Mesendoderm (in vitro differentiated cells): ENCODE measurements at regions not wholly inside any gene's neighbourhood (a gene's known extent, or its start where the extent isn't known, plus 50 kb on each side); places are given as distances from the start of the nearest gene placed in this dataset.

Source experiments
- DNase-seq: peaks from one replicate; pipeline ENCODE4 v3.0.0; 2013
- H2AK5ac ChIP-seq: 2 replicates; pipeline ENCODE4 v1.6.1; 2013; ENCODE audit warnings: low read length, inconsistent platforms
- H2BK120ac ChIP-seq: 2 replicates; pipeline ENCODE4 v1.6.1; 2013; ENCODE audit warnings: low read depth, mild to moderate bottlenecking, low read length, moderate library complexity, mixed read lengths
- H2BK15ac ChIP-seq: replicated peaks from 2 replicates; pipeline ENCODE4 v1.6.1; 2013; ENCODE audit warnings: low read depth, mild to moderate bottlenecking, moderate library complexity
- H2BK5ac ChIP-seq: 2 replicates; pipeline ENCODE4 v1.6.1; 2013; ENCODE audit warnings: low read length, inconsistent platforms
- H3K18ac ChIP-seq: 2 replicates; pipeline ENCODE4 v1.6.1; 2013; ENCODE audit warnings: mild to moderate bottlenecking, low read length, mixed read lengths
- H3K23ac ChIP-seq: one replicate; pipeline ENCODE4 v1.6.1; 2013; ENCODE audit warnings: low read length
- H3K27ac ChIP-seq: 2 replicates; pipeline ENCODE4 v1.5.1; 2013; ENCODE audit warnings: low read depth, mild to moderate bottlenecking, inconsistent platforms, low read length, moderate library complexity
- H3K27me3 ChIP-seq: 2 replicates; pipeline ENCODE4 v1.6.1; 2013; ENCODE audit warnings: low read length, control low read depth, mild to moderate bottlenecking, inconsistent platforms; ENCODE audit not compliant: insufficient read depth, poor library complexity
- H3K36me3 ChIP-seq: 2 replicates; pipeline ENCODE4 v1.6.1; 2013; ENCODE audit warnings: low read length, inconsistent platforms; ENCODE audit not compliant: control insufficient read depth, insufficient read depth
- H3K4ac ChIP-seq: one replicate; pipeline ENCODE4 v1.6.1; 2013; ENCODE audit warnings: low read depth, mild to moderate bottlenecking, low read length, moderate library complexity
- H3K4me1 ChIP-seq: 2 replicates; pipeline ENCODE4 v1.6.1; 2013; ENCODE audit warnings: low read depth, low read length, inconsistent platforms; ENCODE audit not compliant: control insufficient read depth
- H3K4me2 ChIP-seq: 2 replicates; pipeline ENCODE4 v1.6.1; 2013; ENCODE audit warnings: low read length
- H3K4me3 ChIP-seq: 2 replicates; pipeline ENCODE4 v1.5.1; 2013; ENCODE audit warnings: mild to moderate bottlenecking, low read length
- H3K56ac ChIP-seq: one replicate; pipeline ENCODE4 v1.6.1; 2013; ENCODE audit warnings: low read length
- H3K79me1 ChIP-seq: 2 replicates; pipeline ENCODE4 v1.6.1; 2013; ENCODE audit warnings: low read length, inconsistent platforms
- H3K79me2 ChIP-seq: 2 replicates; pipeline ENCODE4 v1.6.1; 2013; ENCODE audit warnings: mild to moderate bottlenecking, low read length; ENCODE audit not compliant: control insufficient read depth, insufficient read depth
- H3K9ac ChIP-seq: 2 replicates; pipeline ENCODE4 v1.6.1; 2013; ENCODE audit warnings: low read length, inconsistent platforms
- H4K5ac ChIP-seq: one replicate; pipeline ENCODE4 v1.6.1; 2013; ENCODE audit warnings: low read length
- H4K8ac ChIP-seq: one replicate; pipeline ENCODE4 v1.6.1; 2013; ENCODE audit warnings: low read depth, mild to moderate bottlenecking, control low read depth, low read length, moderate library complexity
- WGBS: extraction: QIAGEN DNeasy Blood & Tissue Kit; methylation state at CpG from one replicate; pipeline ENCODE4 v1.1.7; 2013; ENCODE audit warnings: low lambda C conversion rate, missing lambda C conversion rate; ENCODE audit not compliant: insufficient coverage; ENCODE audit errors: extremely low coverage; 5-methylcytosine and 5-hydroxymethylcytosine counted together

- no peak overlapping the region for H3K4ac ChIP-seq
- no peak overlapping the region for H2BK5ac ChIP-seq
- no peaks in the 10 kb centered on the region for H3K79me1 ChIP-seq
- no peak overlapping the region for H3K18ac ChIP-seq
- H2BK15ac ChIP-seq = no peak overlapping the region
- no peaks in the 10 kb centered on the region for H3K27me3 ChIP-seq
- no peak overlapping the region for H3K56ac ChIP-seq
- WGBS = no CpG with 5 or more reads among the region's 4 CpGs
- no peak overlapping the region for H2AK5ac ChIP-seq
- no peaks in the 10 kb centered on the region for H3K36me3 ChIP-seq
- no peak overlapping the region for H3K9ac ChIP-seq
- H4K8ac ChIP-seq = no peak overlapping the region
- H3K4me2 ChIP-seq = no peak overlapping the region
- H3K79me2 ChIP-seq = no peaks in the 10 kb centered on the region
- H3K23ac ChIP-seq = no peak overlapping the region
- H3K27ac ChIP-seq = no peak overlapping the region
- no peak overlapping the region for H3K4me3 ChIP-seq
- no peak for DNase-seq
- no peak overlapping the region for H2BK120ac ChIP-seq
- no peak overlapping the region for H4K5ac ChIP-seq
- no peaks in the 10 kb centered on the region for H3K4me1 ChIP-seq
Observed at GRCh38 chr12:73321776-73322175, 1049.6 kb downstream of the TRHDE start.

DNA sequence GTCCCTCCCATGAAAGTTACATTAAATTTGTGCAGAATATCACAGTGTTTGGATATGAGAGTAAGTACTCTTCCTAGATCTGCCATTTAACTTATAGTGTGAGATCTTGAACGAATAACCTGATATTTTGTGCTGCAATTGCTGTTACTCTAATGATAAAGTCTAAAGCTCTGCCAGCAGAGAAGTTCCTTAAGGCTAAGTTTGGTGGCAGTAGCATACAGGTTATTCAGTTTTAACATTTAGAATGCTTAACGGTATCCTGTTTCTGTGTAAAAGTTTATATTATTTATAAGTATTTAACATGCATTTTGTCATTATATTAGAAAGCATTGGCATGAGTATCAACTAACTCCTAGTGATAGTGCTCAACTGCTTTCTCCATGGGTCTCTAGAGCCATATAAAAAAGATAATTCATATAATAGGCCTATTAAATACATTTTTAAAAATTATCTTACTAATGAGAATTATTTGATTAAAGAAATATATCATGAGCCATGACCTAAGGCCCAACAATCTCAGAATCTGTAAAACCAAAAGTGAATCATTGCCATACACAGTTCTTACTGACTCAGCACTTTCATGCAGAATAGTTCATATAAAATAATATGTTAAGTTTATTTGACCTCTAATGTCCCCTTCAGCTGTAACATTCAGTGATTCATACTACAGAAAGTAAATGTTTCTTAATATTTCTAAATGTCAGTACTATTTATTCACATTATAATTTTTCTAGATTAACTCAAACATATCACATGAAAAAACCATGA, 1058.6 kb downstream of the TRHDE start:
- no peak overlapping the region for H3K23ac ChIP-seq
- no peak overlapping the region for H3K4ac ChIP-seq
- no peaks in the 10 kb centered on the region for H3K36me3 ChIP-seq
- H3K9ac ChIP-seq = no peak overlapping the region
- no peak overlapping the region for H2BK15ac ChIP-seq
- no peaks in the 10 kb centered on the region for H3K79me1 ChIP-seq
- WGBS = no CpG with 5 or more reads among the region's 2 CpGs
- no peak overlapping the region for H4K8ac ChIP-seq
- H3K4me1 ChIP-seq = no peaks in the 10 kb centered on the region
- DNase-seq = no peak
- H3K18ac ChIP-seq = no peak overlapping the region
- no peak overlapping the region for H2BK120ac ChIP-seq
- H3K4me2 ChIP-seq = no peak overlapping the region
- no peaks in the 10 kb centered on the region for H3K79me2 ChIP-seq
- no peak overlapping the region for H4K5ac ChIP-seq
- H2BK5ac ChIP-seq = no peak overlapping the region
- H3K27ac ChIP-seq = no peak overlapping the region
- no peak overlapping the region for H3K4me3 ChIP-seq
- no peak overlapping the region for H3K56ac ChIP-seq
- H2AK5ac ChIP-seq = no peak overlapping the region
- H3K27me3 ChIP-seq = no peaks in the 10 kb centered on the region

GRCh38 chr12:73341559-73342247, 1069.5 kb downstream of the TRHDE start:
- H3K79me2 ChIP-seq = no peaks in the 10 kb centered on the region
- H2BK120ac ChIP-seq = no peak overlapping the region
- H3K36me3 ChIP-seq = no peaks in the 10 kb centered on the region
- H3K9ac ChIP-seq = no peak overlapping the region
- DNase-seq = no peak
- H3K18ac ChIP-seq = no peak overlapping the region
- H3K4me3 ChIP-seq = no peak overlapping the region
- H4K8ac ChIP-seq = no peak overlapping the region
- no peaks in the 10 kb centered on the region for H3K4me1 ChIP-seq
- H3K4me2 ChIP-seq = no peak overlapping the region
- H3K23ac ChIP-seq = no peak overlapping the region
- no peaks in the 10 kb centered on the region for H3K27me3 ChIP-seq
- no CpG with 5 or more reads among the region's 3 CpGs for WGBS
- no peak overlapping the region for H2BK15ac ChIP-seq
- H3K4ac ChIP-seq = no peak overlapping the region
- no peak overlapping the region for H3K56ac ChIP-seq
- H3K79me1 ChIP-seq = no peaks in the 10 kb centered on the region
- H2BK5ac ChIP-seq = no peak overlapping the region
- H3K27ac ChIP-seq = no peak overlapping the region
- H4K5ac ChIP-seq = no peak overlapping the region
- no peak overlapping the region for H2AK5ac ChIP-seq

DNA sequence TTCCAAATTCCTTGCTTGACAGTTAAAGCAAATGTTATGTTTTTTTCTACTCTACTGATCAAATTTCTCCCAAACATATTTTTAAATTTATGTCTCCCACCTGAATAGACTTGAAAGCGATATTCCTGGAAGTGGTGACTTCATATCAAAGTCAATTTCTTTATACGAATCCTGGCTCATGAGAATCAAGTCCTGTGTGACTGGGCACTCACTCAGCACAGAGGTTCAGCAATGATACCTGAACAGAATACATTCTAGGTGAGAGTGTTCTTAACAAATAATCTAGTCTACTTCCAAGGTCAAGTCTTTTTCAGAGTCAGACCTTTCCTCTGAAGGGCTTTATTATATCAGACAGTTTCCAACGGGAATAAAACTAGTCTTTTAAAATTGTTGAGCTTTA, 1070.6 kb downstream of the TRHDE start:
- Histone ChIP-seq H3K4me3 (no peak overlapping the region), H3K36me3 (no peaks in the 10 kb centered on the region), H4K8ac (no peak overlapping the region), H2BK5ac (no peak overlapping the region), H3K4ac (no peak overlapping the region), H3K27me3 (no peaks in the 10 kb centered on the region), H3K27ac (no peak overlapping the region), H3K79me2 (no peaks in the 10 kb centered on the region), H3K4me2 (no peak overlapping the region), H2AK5ac (no peak overlapping the region), H4K5ac (no peak overlapping the region), H2BK15ac (no peak overlapping the region), H3K79me1 (no peaks in the 10 kb centered on the region), H3K4me1 (no peaks in the 10 kb centered on the region), H3K9ac (no peak overlapping the region), H3K23ac (no peak overlapping the region), H3K18ac (no peak overlapping the region), H2BK120ac (no peak overlapping the region), H3K56ac (no peak overlapping the region)
- WGBS = no CpG with 5 or more reads among the region's 3 CpGs
- no peak for DNase-seq

- Histone ChIP-seq H4K5ac (no peak overlapping the region), H3K56ac (no peak overlapping the region), H3K79me1 (no peaks in the 10 kb centered on the region), H2AK5ac (no peak overlapping the region), H3K27me3 (no peaks in the 10 kb centered on the region), H3K9ac (no peak overlapping the region), H3K4me2 (no peak overlapping the region), H3K18ac (no peak overlapping the region), H3K4me3 (no peak overlapping the region), H2BK15ac (no peak overlapping the region), H3K23ac (no peak overlapping the region), H2BK5ac (no peak overlapping the region), H3K4ac (no peak overlapping the region), H3K27ac (no peak overlapping the region), H3K36me3 (no peaks in the 10 kb centered on the region), H2BK120ac (no peak overlapping the region), H3K79me2 (no peaks in the 10 kb centered on the region), H4K8ac (no peak overlapping the region), H3K4me1 (no peaks in the 10 kb centered on the region)
- DNase-seq = no peak
- WGBS = no CpG with 5 or more reads among the region's 1 CpG
Observed at GRCh38 chr12:73352826-73353225, 1080.7 kb downstream of the TRHDE start.
